HG03025 (cell line): ENCODE measurements at regions not wholly inside any gene's neighbourhood (a gene's known extent, or its start where the extent isn't known, plus 50 kb on each side); places are given as distances from the start of the nearest gene placed in this dataset.
"Not testable (repeated sequence)": the region's sequence is repeated elsewhere in the genome, so short reads cannot be mapped to it uniquely, and the experiment has no call there.

Source experiments
- ATAC-seq: cut with Tn5 transposase; IDR thresholded peaks from one replicate; pipeline ENCODE4 v1.9.1; 2021; ENCODE audit warnings: mild to moderate bottlenecking, moderate library complexity; ENCODE audit not compliant: unreplicated experiment, low FRiP score

DNA sequence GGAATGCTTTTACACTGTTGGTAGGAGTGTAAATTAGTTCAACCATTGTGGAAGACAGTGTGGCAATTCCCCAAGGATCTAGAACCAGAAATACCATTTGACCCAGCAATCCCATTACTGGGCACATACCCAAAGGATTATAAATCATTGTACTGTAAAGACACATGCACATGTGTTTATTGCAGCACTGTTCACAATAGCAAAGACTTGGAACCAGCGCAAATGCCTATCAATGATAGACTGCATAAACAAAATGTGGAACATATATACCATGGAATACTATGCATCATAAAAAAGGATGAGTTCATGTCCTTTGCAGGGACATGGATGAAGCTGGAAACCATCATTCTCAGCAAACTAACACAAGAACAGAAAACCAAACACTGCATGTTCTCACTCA, 174.8 kb upstream of the KRR1 start:
- ATAC-seq, result not testable (repeated sequence)

DNA sequence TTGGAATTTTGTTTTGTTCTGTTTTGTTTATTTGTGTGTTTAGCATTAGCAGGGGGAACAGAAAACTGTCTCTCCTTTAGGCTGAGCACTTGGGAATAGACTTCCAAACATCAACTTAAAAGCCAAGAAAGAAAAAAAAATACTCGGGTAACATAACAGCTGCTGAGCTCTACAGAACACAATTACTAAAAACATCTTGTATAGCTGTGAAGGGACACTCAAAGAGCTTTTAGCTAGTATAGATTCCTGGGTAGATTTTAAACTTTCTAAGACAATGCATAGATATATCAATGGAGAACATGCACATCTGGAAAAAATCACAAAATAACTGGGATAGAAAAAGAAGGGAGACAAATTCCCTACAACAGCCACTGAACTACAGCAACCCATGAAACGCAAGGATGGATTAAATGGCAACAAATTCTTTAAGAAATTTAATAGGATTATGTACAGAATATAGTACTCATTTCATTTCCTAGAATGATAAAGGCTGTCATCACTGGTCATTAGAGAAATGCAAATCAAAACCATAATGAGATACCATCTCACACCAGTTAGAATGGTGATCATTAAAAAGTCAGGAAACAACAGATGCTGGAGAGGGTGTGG, 174.3 kb upstream of the KRR1 start:
- no peak for ATAC-seq

GRCh38 chr12:75684678-75685616, 173.5 kb upstream of the KRR1 start:
- no peak for ATAC-seq

GRCh38 chr12:75683995-75684586, 172.7 kb upstream of the KRR1 start:
- ATAC-seq, result not testable (repeated sequence)

DNA sequence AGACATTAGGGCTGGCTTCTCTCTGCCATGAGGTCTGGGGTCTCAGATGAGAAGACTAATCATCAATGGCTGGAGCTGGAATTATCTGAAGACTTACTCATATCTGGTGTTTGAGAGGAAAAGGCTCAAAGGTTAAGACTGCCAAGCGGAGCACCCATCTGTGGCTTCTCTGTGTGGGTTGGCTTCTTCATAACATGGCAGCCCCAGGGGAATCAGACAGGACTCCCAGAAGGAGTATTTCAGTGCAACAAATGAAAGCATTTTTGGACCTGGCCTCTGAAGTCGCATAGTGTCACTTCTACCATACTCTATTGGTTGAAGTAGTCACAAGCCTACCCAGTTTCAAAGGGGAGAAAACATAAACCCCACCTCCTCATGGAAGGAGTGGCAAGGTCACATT, 171.8 kb upstream of the KRR1 start:
- ATAC-seq, result no peak

- no peak for ATAC-seq
Observed at GRCh38 chr12:75677522-75677921, 166.1 kb upstream of the KRR1 start.

DNA sequence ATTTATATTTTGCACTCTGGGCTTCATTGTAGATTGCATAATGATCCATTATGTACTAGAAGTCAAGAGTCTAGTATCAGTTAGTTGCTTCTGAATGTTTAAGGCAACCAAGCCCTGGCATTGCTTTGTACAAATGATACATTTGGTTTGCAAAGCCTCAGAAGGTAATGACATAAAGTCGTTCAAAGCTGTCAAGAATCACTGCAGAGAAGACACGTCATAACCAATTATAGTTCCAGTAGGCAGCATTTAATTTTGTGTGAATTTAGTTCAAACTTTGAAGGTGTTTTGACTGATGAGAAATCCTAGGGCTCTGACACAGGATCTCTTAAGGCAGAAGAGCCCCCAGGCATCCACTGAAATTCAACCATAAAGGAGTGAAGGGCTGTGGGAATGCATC, 163.0 kb upstream of the KRR1 start:
- ATAC-seq, result no peak

- ATAC-seq, result no peak
Observed at GRCh38 chr12:75672200-75672599, 160.8 kb upstream of the KRR1 start.

DNA sequence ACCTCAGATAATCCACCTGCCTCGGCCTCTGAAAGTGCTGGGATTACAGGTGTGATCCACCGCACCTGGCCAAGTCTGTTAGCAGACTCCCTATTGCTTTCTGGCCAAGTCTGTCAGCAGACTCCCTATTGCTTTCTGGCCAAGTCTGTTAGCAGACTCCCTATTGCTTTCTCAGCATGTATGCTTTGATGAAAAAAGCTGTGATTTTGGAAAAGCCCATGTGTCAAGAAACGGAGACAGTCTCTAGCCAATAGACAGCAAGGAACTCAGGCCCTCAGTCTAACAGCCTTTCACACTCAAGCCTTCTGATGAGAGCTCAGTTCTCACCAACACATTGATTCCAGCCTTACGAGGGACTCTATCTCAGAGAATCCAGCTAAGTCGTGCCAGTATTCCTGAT, 158.8 kb upstream of the KRR1 start:
- ATAC-seq, result no peak

GRCh38 chr12:75666939-75667334, 155.5 kb upstream of the KRR1 start:
- ATAC-seq, result no peak

DNA sequence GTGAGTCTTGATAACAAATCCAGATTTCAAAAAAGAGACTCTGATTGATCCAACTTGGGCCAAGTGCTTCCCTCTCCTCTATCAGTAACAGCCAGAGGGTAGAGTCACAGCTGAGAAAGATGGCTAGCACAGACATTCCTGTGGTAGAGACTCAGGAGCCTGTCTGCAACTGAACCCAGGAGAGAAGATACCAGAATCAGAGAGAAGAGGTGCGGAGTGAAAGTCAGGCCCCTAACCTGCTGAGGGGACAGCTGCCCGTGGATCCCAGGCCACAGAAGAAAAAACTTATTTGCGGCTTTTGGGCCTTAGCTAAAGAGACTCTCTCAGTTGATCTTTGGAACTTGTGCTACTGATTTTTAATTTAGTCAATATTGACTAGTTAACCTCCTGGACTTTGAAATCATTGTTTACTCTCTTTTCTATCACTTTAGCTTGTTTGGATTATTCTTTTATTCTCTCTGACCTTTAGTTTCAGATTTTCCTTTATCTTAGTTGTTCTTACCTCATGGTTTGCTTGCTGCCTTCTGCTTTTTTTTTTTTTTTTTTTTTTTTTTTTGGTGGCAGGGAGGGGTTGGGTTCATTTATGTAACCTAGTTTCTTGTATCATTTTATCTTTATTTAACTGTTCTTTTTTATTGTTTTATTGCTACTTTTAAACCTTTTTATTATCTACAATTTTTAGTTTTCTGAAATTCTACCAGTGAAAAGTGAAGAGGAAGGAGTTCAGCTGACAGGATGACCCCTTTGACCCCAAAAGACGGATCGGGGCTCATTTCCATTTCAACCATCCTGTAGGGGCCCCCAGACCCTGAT, 154.9 kb upstream of the KRR1 start:
- no peak for ATAC-seq

DNA sequence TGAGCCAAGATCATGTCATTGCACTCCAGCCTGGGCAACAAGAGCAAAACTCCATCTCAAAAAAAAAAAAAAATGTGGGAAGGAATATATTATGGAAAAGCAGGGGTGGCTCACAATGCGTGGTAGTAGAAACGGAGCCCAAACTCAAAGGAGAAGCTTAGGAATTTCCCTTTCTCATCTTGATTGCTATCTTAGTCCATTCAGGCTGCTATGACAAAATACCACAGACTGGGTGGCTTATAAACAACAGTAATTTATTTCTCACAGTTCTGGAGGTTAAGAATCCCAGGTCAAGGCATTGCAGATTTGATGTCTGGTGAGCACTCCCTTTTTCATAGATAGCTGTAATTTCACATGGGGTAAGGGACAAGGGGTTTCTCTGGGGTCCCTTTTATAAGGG, 153.8 kb upstream of the KRR1 start:
- ATAC-seq, result no peak

DNA sequence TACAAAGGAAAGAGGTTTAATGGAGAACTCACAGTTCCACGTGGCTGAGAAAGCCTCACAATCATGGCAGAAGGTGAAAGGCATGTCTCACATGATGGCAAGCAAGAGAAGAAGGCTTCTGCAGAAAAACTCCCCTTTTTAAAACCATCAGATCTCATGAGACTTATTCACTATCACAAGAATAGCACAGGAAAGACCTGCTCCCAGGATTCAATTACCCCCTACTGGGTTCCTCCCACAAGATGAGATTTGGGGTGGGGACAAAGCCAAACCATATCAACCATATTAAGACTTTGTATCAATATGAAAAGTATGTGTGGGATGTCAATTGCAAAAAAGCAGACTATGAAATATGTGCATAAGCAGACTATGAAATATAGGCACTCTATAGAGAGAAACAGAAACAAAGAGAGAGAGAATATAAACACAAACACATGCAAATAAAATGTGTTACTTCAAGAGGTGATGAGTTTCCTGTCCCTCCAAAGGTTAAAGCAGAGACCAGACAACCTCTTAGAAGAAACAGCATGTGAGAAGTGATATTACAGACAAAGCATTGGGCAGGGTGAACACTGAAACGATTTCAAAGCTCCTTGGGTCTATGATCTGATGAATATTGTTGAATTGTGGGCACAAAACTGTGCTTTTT, 151.2 kb upstream of the KRR1 start:
- no peak for ATAC-seq

DNA sequence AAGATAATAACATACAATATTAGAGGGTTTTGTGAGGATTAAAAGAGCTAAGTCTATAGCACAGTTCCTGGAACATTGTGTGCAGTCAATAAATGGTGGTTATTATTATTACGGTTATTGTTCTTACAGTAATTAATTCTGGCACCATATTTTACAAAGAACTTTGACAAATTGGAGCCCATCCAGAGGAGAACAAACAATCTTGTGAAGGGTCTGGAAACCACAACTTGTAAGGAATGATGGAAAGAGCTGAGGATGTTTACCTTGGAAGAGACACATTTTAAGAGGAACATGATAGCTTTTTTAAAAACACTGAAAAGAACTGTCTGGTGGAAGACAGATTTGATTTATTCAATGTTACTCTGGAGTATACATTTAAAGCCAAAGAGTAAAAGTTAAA, 150.5 kb upstream of the KRR1 start:
- no peak for ATAC-seq

GRCh38 chr12:75660805-75661404, 149.5 kb upstream of the KRR1 start:
- no peak for ATAC-seq

- no peak for ATAC-seq
Observed at GRCh38 chr12:75660107-75660530, 148.7 kb upstream of the KRR1 start.

GRCh38 chr12:75658901-75659823, 147.8 kb upstream of the KRR1 start:
- no peak for ATAC-seq

DNA sequence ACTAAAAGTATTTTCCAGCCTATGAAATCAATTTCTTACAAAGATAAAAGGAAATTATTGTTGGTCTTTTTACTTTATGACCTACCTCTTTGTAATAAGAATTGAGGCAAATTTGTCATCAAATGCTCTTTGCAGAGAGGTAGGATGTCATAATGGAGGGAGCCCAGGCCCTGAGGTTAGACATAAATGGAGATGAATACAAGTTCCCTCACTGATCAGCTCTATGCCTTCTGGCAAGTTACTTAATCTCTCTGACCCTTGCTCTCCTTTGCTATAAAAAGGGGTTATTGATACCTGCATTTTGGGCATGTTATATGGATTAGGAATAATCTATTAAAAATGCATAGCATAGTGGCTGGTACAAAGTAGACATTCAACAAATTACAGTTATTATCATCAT, 146.9 kb upstream of the KRR1 start:
- ATAC-seq, result no peak

DNA sequence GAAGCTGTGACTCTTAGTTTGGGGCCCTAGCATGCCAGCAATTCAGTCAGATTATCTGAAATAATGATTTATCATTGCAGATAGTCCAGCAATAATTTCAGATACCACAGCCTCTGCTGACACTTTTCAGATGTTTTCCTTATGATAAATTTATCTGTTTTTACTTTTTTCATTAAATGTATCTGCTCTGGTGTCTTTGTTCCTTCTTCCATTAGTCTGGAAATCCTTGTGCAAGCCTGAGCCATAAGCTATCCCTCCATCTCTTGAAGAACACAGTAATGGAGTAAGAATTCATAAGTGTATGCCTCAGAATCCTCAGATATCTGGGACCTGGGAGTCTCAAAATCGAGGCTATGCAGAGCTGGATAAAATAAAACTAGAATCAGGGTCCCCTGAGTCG, 146.4 kb upstream of the KRR1 start:
- ATAC-seq, result no peak
